GM06990 (cell line): ENCODE measurements at regions not wholly inside any gene's neighbourhood (a gene's known extent, or its start where the extent isn't known, plus 50 kb on each side); places are given as distances from the start of the nearest gene placed in this dataset.

Source experiments
- DNase-seq: peaks from one replicate; pipeline ENCODE4 v3.0.0-alpha.2; 2011; ENCODE audit not compliant: insufficient read length; ENCODE audit errors: extremely low read depth
- H3K27me3 ChIP-seq: replicated peaks from 2 replicates; pipeline ENCODE4 v1.6.0; 2011; ENCODE audit warnings: low read length; ENCODE audit not compliant: control insufficient read depth, insufficient read depth
- H3K36me3 ChIP-seq: 2 replicates; pipeline ENCODE4 v1.5.1; 2011; ENCODE audit warnings: low read length; ENCODE audit not compliant: control insufficient read depth, insufficient read depth
- H3K4me3 ChIP-seq: replicated peaks from 2 replicates; pipeline ENCODE4 v1.5.1; 2011; ENCODE audit warnings: low read depth, mild to moderate bottlenecking, control low read depth, low read length
- TF ChIP-seq, protein P1 (sequence below): IDR thresholded peaks from 2 replicates; pipeline ENCODE4 v1.5.1; 2011; ENCODE audit warnings: low read length, control low read depth, mild to moderate bottlenecking, inconsistent platforms; ENCODE audit not compliant: insufficient read depth, poor library complexity, severe bottlenecking

- no peak for DNase-seq
- no peak overlapping the region for H3K4me3 ChIP-seq
- no peaks in the 10 kb centered on the region for H3K27me3 ChIP-seq
- no peaks in the 10 kb centered on the region for H3K36me3 ChIP-seq
- TF ChIP-seq, protein P1, sequence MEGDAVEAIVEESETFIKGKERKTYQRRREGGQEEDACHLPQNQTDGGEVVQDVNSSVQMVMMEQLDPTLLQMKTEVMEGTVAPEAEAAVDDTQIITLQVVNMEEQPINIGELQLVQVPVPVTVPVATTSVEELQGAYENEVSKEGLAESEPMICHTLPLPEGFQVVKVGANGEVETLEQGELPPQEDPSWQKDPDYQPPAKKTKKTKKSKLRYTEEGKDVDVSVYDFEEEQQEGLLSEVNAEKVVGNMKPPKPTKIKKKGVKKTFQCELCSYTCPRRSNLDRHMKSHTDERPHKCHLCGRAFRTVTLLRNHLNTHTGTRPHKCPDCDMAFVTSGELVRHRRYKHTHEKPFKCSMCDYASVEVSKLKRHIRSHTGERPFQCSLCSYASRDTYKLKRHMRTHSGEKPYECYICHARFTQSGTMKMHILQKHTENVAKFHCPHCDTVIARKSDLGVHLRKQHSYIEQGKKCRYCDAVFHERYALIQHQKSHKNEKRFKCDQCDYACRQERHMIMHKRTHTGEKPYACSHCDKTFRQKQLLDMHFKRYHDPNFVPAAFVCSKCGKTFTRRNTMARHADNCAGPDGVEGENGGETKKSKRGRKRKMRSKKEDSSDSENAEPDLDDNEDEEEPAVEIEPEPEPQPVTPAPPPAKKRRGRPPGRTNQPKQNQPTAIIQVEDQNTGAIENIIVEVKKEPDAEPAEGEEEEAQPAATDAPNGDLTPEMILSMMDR: no peak
Measured at GRCh38 chr3:189494632-189495031, 136.6 kb upstream of the TP63 start.

- Histone ChIP-seq H3K27me3 (no peaks in the 10 kb centered on the region), H3K36me3 (no peaks in the 10 kb centered on the region)
Measured at GRCh38 chr3:189496375-189497138, 134.6 kb upstream of the TP63 start.

DNA sequence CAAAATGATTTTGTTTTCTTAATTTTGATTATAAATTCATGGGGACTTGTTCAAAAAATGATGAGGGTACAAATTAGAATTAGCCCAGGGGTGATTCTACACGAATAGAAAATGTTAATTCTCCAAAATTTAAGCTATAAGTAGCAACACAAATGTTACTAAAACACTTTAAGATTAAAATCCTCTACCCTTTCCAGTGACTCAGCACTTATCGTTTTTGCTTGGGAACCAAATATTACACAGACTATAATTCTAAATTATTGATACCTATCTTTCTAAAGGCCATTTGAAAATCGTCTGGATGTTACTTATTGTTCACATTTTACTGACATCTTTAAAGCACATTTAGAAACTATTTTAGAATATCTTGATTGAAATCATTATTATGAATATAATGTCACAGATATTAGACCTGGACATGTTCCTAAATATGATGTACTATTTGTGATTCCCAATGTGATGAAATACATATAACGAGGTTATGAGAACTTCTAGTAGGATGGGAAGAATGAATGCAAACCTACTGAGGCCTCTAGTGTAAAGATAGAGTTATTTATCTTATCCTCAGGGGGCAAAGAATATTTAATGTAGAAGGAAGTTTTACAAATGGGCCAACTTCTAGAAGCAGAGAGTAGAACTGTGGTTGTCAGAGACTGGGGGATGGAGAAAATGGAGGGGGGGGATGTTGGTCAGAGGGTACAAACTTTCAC lies 132.0 kb upstream of the TP63 start:
- H3K4me3 ChIP-seq: no peak overlapping the region
- no peaks in the 10 kb centered on the region for H3K27me3 ChIP-seq
- no peak for DNase-seq
- TF ChIP-seq, protein P1: no peak
- no peaks in the 10 kb centered on the region; the same call in 1 of the 2 replicates for H3K36me3 ChIP-seq

More at GRCh38 chr3:189496375-189497138, 134.6 kb upstream of the TP63 start:
- no peak overlapping the region for H3K4me3 ChIP-seq
- DNase-seq: no peak
- TF ChIP-seq, protein P1: no peak

DNA sequence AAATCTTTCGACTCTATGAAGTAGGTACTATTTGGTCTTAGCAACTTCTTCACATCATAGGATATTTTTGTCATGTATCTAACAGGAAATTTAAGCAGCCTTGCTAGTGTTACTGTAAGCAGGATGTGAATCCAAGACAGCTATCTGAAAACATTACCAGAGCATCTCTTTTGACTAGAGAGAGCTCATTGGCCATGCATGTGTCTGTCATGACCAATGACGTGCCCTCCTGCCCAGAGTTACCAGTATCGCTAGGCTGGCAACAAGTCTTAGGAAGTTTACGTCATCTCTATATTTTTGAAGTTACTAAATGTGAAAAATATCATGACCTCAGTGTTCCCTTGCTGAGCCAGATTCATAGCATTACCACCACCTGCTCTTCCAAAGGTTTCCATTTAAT lies 130.9 kb upstream of the TP63 start:
- TF ChIP-seq, protein P1: no peak
- Histone ChIP-seq H3K27me3 (no peaks in the 10 kb centered on the region), H3K4me3 (no peak overlapping the region), H3K36me3 (no peaks in the 10 kb centered on the region; the same call in 1 of the 2 replicates)
- no peak for DNase-seq

DNA sequence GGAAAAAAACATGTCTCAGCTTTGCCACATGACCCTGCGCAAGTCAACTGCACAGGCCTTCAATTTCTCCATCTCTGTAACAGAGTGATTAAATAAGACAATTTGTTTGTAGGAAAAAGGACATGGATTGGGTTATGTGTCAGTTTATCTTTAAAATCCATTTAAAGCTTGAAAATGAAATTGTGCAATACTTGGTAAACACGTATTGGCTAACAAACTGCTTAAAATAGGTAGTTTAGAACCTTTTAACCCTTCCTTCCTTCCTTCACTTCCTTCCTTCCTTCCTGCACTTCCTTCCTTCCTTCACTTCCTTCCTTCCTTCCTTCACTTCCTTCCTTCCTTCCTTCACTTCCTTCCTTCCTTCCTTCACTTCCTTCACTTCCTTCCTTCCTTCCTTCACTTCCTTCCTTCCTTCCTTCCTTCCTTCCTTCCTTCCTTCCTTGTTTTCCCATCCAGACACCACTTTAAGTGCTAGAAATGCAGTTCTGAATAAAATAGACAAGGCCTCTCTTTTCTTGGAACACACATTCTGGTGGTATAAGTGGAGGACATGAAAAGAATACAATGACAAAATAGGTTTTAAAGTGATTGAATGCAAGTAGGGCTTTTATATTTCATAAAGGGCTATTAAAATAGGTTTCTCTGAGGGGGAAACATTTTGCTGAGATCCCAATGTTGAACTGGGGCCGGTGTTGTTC lies 130.2 kb upstream of the TP63 start:
- TF ChIP-seq, protein P1: no peak
- H3K36me3 ChIP-seq: no peaks in the 10 kb centered on the region; the same call in 1 of the 2 replicates

More for the DNA sequence above, 130.2 kb upstream of the TP63 start:
- Histone ChIP-seq H3K27me3 (no peaks in the 10 kb centered on the region), H3K4me3 (no peak overlapping the region)
- no peak for DNase-seq
